IMR-90 (cell line): ENCODE measurements at regions not wholly inside any gene's neighbourhood (a gene's known extent, or its start where the extent isn't known, plus 50 kb on each side); places are given as distances from the start of the nearest gene placed in this dataset.

Experiments
- ATAC-seq: fragments of 200-7000 bp; cut with Tn5 transposase; 2 replicates; pipeline ENCODE4 v1.9.1; 2020; ENCODE audit warnings: low read depth, mild to moderate bottlenecking, moderate library complexity
- BruUV-seq: library from RNA; stranded (reverse); fragments of 400-500 nt; replicated peaks from 2 replicates; lab custom pipeline; 2021; lab: Mats Ljungman, UMichigan
- CTCF ChIA-PET: fragments of 300-600 bp; formaldehyde crosslinking; extraction: SDS; loops from one replicate; lab custom pipeline; 2021; ENCODE audit warnings: antibody characterized with exemption; lab: Yijun Ruan, JAX
- POLR2A ChIA-PET: fragments of 300-600 bp; sonication (Branson Sonifier 250); formaldehyde crosslinking; loops from one replicate; lab custom pipeline; 2022; ENCODE audit warnings: antibody characterized with exemption; ENCODE audit not compliant: unreplicated experiment; lab: Charles Lee
- DNase-seq: peaks from one replicate; pipeline ENCODE4 v3.0.0; 2013
- H2AFZ ChIP-seq: replicated peaks from 2 replicates; pipeline ENCODE3; 2013; ENCODE audit warnings: low read length, mild to moderate bottlenecking; ENCODE audit not compliant: poor library complexity
- H2AK5ac ChIP-seq: 2 replicates; pipeline ENCODE4 v1.6.1; 2013; ENCODE audit warnings: low read depth, low read length, inconsistent platforms
- H2AK9ac ChIP-seq: replicated peaks from 2 replicates; pipeline ENCODE3; 2013; ENCODE audit warnings: mild to moderate bottlenecking, low read depth, low read length, moderate library complexity; ENCODE audit not compliant: poor library complexity
- H2BK120ac ChIP-seq: 2 replicates; pipeline ENCODE4 v1.6.1; 2013; ENCODE audit warnings: low read depth, low read length, inconsistent platforms
- H2BK15ac ChIP-seq: 3 replicates; pipeline ENCODE4 v1.6.1; 2013; ENCODE audit warnings: low read depth, low read length, inconsistent platforms
- H2BK20ac ChIP-seq: 2 replicates; pipeline ENCODE4 v1.6.1; 2013; ENCODE audit warnings: low read depth, mild to moderate bottlenecking, inconsistent platforms, low read length, moderate library complexity
- H2BK5ac ChIP-seq: 2 replicates; pipeline ENCODE4 v1.6.1; 2013; ENCODE audit warnings: mild to moderate bottlenecking, low read depth, low read length, inconsistent platforms; ENCODE audit not compliant: poor library complexity, severe bottlenecking
- H3K14ac ChIP-seq: replicated peaks from 2 replicates; pipeline ENCODE4 v1.6.1; 2013; ENCODE audit warnings: low read depth, low read length, inconsistent platforms
- H3K18ac ChIP-seq: 2 replicates; pipeline ENCODE4 v1.6.1; 2013; ENCODE audit warnings: low read depth, low read length, control low read depth
- H3K23ac ChIP-seq: 2 replicates; pipeline ENCODE4 v1.6.1; 2013; ENCODE audit warnings: low read depth, low read length, inconsistent platforms
- H3K27ac ChIP-seq: 2 replicates; pipeline ENCODE4 v1.5.1; 2013; ENCODE audit warnings: mild to moderate bottlenecking, control low read depth, low read length; ENCODE audit not compliant: insufficient read depth
- H3K27me3 ChIP-seq: 2 replicates; pipeline ENCODE4 v1.6.1; 2013; ENCODE audit warnings: low read length; ENCODE audit not compliant: control insufficient read depth, insufficient read depth
- H3K36me3 ChIP-seq: 2 replicates; pipeline ENCODE4 v1.6.1; 2013; ENCODE audit warnings: low read length, mixed read lengths; ENCODE audit not compliant: control insufficient read depth, insufficient read depth
- H3K4ac ChIP-seq: 2 replicates; pipeline ENCODE4 v1.6.1; 2013; ENCODE audit warnings: low read depth, low read length, inconsistent platforms
- H3K4me1 ChIP-seq: 2 replicates; pipeline ENCODE4 v1.6.1; 2013; ENCODE audit warnings: low read length, mixed read lengths; ENCODE audit not compliant: control insufficient read depth, insufficient read depth
- H3K4me2 ChIP-seq: 2 replicates; pipeline ENCODE4 v1.6.1; 2013; ENCODE audit warnings: low read depth, mild to moderate bottlenecking, control low read depth, low read length, moderate library complexity
- H3K4me3 ChIP-seq: 2 replicates; pipeline ENCODE4 v1.5.1; 2013; ENCODE audit warnings: low read depth, mild to moderate bottlenecking, control low read depth, low read length, moderate library complexity; ENCODE audit not compliant: insufficient read depth
- H3K56ac ChIP-seq: 2 replicates; pipeline ENCODE4 v1.6.1; 2013; ENCODE audit warnings: low read length, inconsistent platforms; ENCODE audit not compliant: insufficient read depth; ENCODE audit errors: extremely low read depth
- H3K79me1 ChIP-seq, 2 experiments: 2 replicates each; pipeline ENCODE4 v1.6.1; 2013; ENCODE audit warnings: low read length in 2 of 2, inconsistent platforms in 1 of 2, low read depth in 1 of 2
- H3K9ac ChIP-seq: 2 replicates; pipeline ENCODE4 v1.6.1; 2013; ENCODE audit warnings: low read depth, low read length, control low read depth
- H3K9me1 ChIP-seq: 2 replicates; pipeline ENCODE4 v1.6.1; 2013; ENCODE audit warnings: low read length, inconsistent platforms; ENCODE audit not compliant: insufficient read depth
- H3K9me3 ChIP-seq: 2 replicates; pipeline ENCODE4 v1.6.1; 2013; ENCODE audit warnings: low read length; ENCODE audit not compliant: control insufficient read depth, insufficient read depth
- H4K20me1 ChIP-seq: 2 replicates; pipeline ENCODE4 v1.6.1; 2013; ENCODE audit warnings: low read length, inconsistent platforms; ENCODE audit not compliant: insufficient read depth
- H4K5ac ChIP-seq: 2 replicates; pipeline ENCODE4 v1.6.1; 2013; ENCODE audit warnings: mild to moderate bottlenecking, low read depth, low read length, control low read depth
- H4K8ac ChIP-seq, 2 experiments: 2 replicates each; pipeline ENCODE4 v1.6.1; 2013; ENCODE audit warnings: low read depth in 2 of 2, low read length in 2 of 2, control low read depth in 1 of 2, inconsistent platforms in 1 of 2
- H4K91ac ChIP-seq: 2 replicates; pipeline ENCODE4 v1.6.1; 2013; ENCODE audit warnings: low read depth, low read length, inconsistent platforms; ENCODE audit not compliant: insufficient read depth
- BHLHE40 ChIP-seq: fragments of 150-350 bp; IDR thresholded peaks from 2 replicates; pipeline ENCODE4 v1.6.1; 2016; ENCODE audit warnings: mild to moderate bottlenecking, low read depth, low read length
- CEBPB ChIP-seq: IDR thresholded peaks from 2 replicates; pipeline ENCODE4 v1.6.1; 2012; ENCODE audit warnings: low read depth, low read length, improper control_type of control experiment
- CHD1 ChIP-seq: IDR thresholded peaks from 2 replicates; pipeline ENCODE4 v1.6.1; 2012; ENCODE audit warnings: low read depth, low read length, improper control_type of control experiment
- FOS ChIP-seq: fragments of 150-350 bp; IDR thresholded peaks from 2 replicates; pipeline ENCODE4 v1.6.1; 2016; ENCODE audit warnings: low read depth, low read length
- MAFK ChIP-seq: IDR thresholded peaks from 2 replicates; pipeline ENCODE4 v1.6.1; 2012; ENCODE audit warnings: low read depth, low read length, improper control_type of control experiment
- MAZ ChIP-seq: IDR thresholded peaks from 2 replicates; pipeline ENCODE4 v1.6.1; 2012; ENCODE audit warnings: low read depth, mild to moderate bottlenecking, low read length, improper control_type of control experiment, moderate library complexity, borderline replicate concordance
- MXI1 ChIP-seq: IDR thresholded peaks from 2 replicates; pipeline ENCODE4 v1.6.1; 2012; ENCODE audit warnings: low read depth, mild to moderate bottlenecking, low read length, moderate library complexity, borderline replicate concordance
- NFE2L2 ChIP-seq: fragments of 150-350 bp; IDR thresholded peaks from 2 replicates; pipeline ENCODE4 v1.6.1; 2016; ENCODE audit warnings: low read depth, mild to moderate bottlenecking, low read length
- POLR2A ChIP-seq: IDR thresholded peaks from 2 replicates; pipeline ENCODE4 v1.6.1; 2012; ENCODE audit warnings: mild to moderate bottlenecking, low read depth, low read length
- RAD21 ChIP-seq: IDR thresholded peaks from 2 replicates; pipeline ENCODE4 v1.6.1; 2012; ENCODE audit warnings: low read length, improper control_type of control experiment
- RCOR1 ChIP-seq: IDR thresholded peaks from 2 replicates; pipeline ENCODE4 v1.6.1; 2012; ENCODE audit warnings: mild to moderate bottlenecking, low read length, improper control_type of control experiment; ENCODE audit not compliant: insufficient replicate concordance
- SMC3 ChIP-seq: fragments of 150-350 bp; IDR thresholded peaks from 2 replicates; pipeline ENCODE4 v1.6.1; 2016; ENCODE audit warnings: low read depth, mild to moderate bottlenecking, antibody characterized with exemption, low read length, moderate library complexity
- WGBS, 2 experiments: methylation state at CpG; one replicate each; pipeline versions ENCODE4 v1.1.5 to v1.1.7; 2013; ENCODE audit warnings: missing lambda C conversion rate in 2 of 2; ENCODE audit not compliant: insufficient read length in 1 of 2; ENCODE audit errors: extremely low coverage in 2 of 2; 5-methylcytosine and 5-hydroxymethylcytosine counted together
- dilution Hi-C: fragments of 300-500 bp; cut with HindIII; formaldehyde crosslinking; loops from one replicate; pipeline ENCODE4 v1.14.3; 2018; ENCODE audit warnings: low sequenced_read_pairs; ENCODE audit not compliant: unreplicated experiment
- in situ Hi-C: fragments of 300-500 bp; cut with MboI; formaldehyde crosslinking; loops from 3 replicates; pipeline ENCODE4 v1.14.3; 2019; ENCODE audit warnings: low sequenced_read_pairs, inconsistent platforms, mixed read lengths
- intact Hi-C: fragments of 100-400 bp; cut with micrococcal nuclease; formaldehyde crosslinking; loops from 2 replicates; pipeline ENCODE4 v1.10.0; 2022
- TF ChIP-seq, protein P1 (sequence below): conservative IDR thresholded peaks from 2 replicates; pipeline ENCODE4 v1.5.1; 2012; ENCODE audit warnings: mild to moderate bottlenecking, low read depth, low read length, improper control_type of control experiment
- TF ChIP-seq, protein P2 (sequence below): fragments of 150-350 bp; IDR thresholded peaks from 2 replicates; pipeline ENCODE4 v1.6.1; 2017; ENCODE audit warnings: mild to moderate bottlenecking, antibody characterized with exemption, low read length, low read depth
- TF ChIP-seq, protein P3 (sequence below): fragments of 150-350 bp; IDR thresholded peaks from 2 replicates; pipeline ENCODE4 v1.6.1; 2016; ENCODE audit warnings: low read depth, mild to moderate bottlenecking, low read length, moderate library complexity, borderline replicate concordance

DNA sequence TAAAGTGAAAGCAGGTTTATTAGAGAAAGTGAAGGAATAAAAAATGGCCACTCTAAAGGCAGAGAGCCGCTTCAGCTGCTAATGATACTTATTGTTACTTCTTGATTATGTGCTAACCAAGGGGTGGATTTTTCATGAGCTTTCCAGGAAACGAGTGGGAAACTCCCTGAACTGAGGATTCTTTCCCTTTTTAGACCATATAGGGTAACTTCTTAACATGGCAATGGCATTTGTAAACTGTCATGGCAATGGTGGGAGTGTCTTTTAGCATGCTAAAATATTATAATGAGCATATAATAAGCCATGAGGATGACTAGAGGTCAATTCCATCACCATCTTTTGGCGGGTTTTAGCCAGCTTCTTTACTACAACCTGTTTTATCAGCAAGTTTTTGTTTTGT lies 890.0 kb downstream of the UQCRFS1 start:
- no peaks in the 10 kb centered on the region for H3K36me3 ChIP-seq
- ATAC-seq (no peak), DNase-seq (no peak)
- no peaks in the 10 kb centered on the region for H3K4me1 ChIP-seq
- H3K27ac ChIP-seq = no peak overlapping the region
- no peak overlapping the region for H3K4me2 ChIP-seq
- H3K56ac ChIP-seq = no peak overlapping the region
- no peak overlapping the region for H3K4me3 ChIP-seq
- H3K14ac ChIP-seq = no peak overlapping the region
- H4K8ac ChIP-seq = no peak overlapping the region
- H3K79me1 ChIP-seq = no peaks in the 10 kb centered on the region
- no peak overlapping the region for H2AFZ ChIP-seq
- POLR2A ChIA-PET = no interaction called here
- no peak overlapping the region for H3K23ac ChIP-seq
- H2BK15ac ChIP-seq = no peak overlapping the region
- no peak overlapping the region for H2AK5ac ChIP-seq
- no peak overlapping the region for H3K18ac ChIP-seq
- no peak overlapping the region for H2BK120ac ChIP-seq
- peaks cover 13% of the 10 kb centered on the region for H3K9me3 ChIP-seq
- CTCF ChIA-PET = interaction anchor here (0.6 kb wide), 1 partner anchor 170 kb away, joined by 3 read pairs; no protein-coding TSS in a partner anchor
- H3K27me3 ChIP-seq = no peaks in the 10 kb centered on the region
- H3K4ac ChIP-seq = no peak overlapping the region
- H2BK5ac ChIP-seq = no peak overlapping the region
- H2BK20ac ChIP-seq = no peak overlapping the region
- dilution Hi-C loops (no loop called here), in situ Hi-C loops (no loop called here), intact Hi-C loops (no loop called here)
- H4K5ac ChIP-seq = no peak overlapping the region
- H4K91ac ChIP-seq = no peak overlapping the region
- BruUV-seq = no TSS peak
- H3K9me1 ChIP-seq = no peaks in the 10 kb centered on the region
- H2AK9ac ChIP-seq = no peak overlapping the region
- no peak overlapping the region for H3K9ac ChIP-seq
- TF ChIP-seq SMC3 (no peak), NFE2L2 (no peak), BHLHE40 (no peak), RCOR1 (no peak), POLR2A (no peak), MAZ (no peak), CHD1 (no peak), MAFK (no peak), MXI1 (no peak), RAD21 (no peak), CEBPB (no peak), FOS (no peak)
- TF ChIP-seq, protein P1, sequence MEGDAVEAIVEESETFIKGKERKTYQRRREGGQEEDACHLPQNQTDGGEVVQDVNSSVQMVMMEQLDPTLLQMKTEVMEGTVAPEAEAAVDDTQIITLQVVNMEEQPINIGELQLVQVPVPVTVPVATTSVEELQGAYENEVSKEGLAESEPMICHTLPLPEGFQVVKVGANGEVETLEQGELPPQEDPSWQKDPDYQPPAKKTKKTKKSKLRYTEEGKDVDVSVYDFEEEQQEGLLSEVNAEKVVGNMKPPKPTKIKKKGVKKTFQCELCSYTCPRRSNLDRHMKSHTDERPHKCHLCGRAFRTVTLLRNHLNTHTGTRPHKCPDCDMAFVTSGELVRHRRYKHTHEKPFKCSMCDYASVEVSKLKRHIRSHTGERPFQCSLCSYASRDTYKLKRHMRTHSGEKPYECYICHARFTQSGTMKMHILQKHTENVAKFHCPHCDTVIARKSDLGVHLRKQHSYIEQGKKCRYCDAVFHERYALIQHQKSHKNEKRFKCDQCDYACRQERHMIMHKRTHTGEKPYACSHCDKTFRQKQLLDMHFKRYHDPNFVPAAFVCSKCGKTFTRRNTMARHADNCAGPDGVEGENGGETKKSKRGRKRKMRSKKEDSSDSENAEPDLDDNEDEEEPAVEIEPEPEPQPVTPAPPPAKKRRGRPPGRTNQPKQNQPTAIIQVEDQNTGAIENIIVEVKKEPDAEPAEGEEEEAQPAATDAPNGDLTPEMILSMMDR = no peak
- TF ChIP-seq, protein P2, sequence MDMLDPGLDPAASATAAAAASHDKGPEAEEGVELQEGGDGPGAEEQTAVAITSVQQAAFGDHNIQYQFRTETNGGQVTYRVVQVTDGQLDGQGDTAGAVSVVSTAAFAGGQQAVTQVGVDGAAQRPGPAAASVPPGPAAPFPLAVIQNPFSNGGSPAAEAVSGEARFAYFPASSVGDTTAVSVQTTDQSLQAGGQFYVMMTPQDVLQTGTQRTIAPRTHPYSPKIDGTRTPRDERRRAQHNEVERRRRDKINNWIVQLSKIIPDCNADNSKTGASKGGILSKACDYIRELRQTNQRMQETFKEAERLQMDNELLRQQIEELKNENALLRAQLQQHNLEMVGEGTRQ = no peak
- TF ChIP-seq, protein P3, sequence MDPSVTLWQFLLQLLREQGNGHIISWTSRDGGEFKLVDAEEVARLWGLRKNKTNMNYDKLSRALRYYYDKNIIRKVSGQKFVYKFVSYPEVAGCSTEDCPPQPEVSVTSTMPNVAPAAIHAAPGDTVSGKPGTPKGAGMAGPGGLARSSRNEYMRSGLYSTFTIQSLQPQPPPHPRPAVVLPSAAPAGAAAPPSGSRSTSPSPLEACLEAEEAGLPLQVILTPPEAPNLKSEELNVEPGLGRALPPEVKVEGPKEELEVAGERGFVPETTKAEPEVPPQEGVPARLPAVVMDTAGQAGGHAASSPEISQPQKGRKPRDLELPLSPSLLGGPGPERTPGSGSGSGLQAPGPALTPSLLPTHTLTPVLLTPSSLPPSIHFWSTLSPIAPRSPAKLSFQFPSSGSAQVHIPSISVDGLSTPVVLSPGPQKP = no peak
- no peaks in the 10 kb centered on the region for H4K20me1 ChIP-seq
- no CpG with 5 or more reads among the region's 3 CpGs for WGBS, 2 experiments
